GM13977 (cell line): ENCODE measurements at regions not wholly inside any gene's neighbourhood (a gene's known extent, or its start where the extent isn't known, plus 50 kb on each side); places are given as distances from the start of the nearest gene placed in this dataset.

Experiments
- DNase-seq: peaks from one replicate; pipeline ENCODE4 v3.0.0; 2012; ENCODE audit warnings: low spot score
- CTCF ChIP-seq: IDR thresholded peaks from 2 replicates; pipeline ENCODE4 v1.5.1; 2012; ENCODE audit warnings: mild to moderate bottlenecking, control low read depth; ENCODE audit not compliant: insufficient read depth; ENCODE audit errors: extremely low read depth, missing control alignments
- in situ Hi-C: fragments of 300-500 bp; cut with MboI; formaldehyde crosslinking; loops from one replicate; pipeline ENCODE4 v1.12.0; 2022; ENCODE audit warnings: low sequenced_read_pairs, low pct_unique_long_range_greater_than_20kb, mixed read lengths, inconsistent platforms; ENCODE audit not compliant: unreplicated experiment

DNA sequence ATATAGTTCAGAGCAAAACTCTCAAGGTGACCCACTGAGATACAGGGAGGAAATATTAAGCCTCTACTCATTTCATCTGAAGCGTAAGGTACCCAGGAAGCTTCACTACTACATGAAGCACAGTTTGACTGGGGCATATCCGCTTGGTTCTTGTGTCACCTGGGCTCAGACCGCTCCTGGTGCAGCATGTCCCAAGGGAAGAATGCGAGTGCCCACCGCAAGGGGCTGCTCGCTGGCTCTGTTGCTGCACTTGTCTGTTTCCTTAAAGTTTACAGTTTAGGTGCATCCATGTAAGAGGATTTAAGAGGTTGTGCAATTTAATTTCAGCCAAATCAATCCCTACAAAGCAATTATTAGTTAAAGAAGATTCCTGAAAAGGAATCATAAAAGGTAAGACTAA, 507.8 kb downstream of the FBXO15 start:
- DNase-seq = no peak
- in situ Hi-C loops = no loop called here
- TF ChIP-seq CTCF = no peak

GRCh38 chr18:73638709-73639108, 508.9 kb downstream of the FBXO15 start:
- no peak for DNase-seq
- no peak for TF ChIP-seq CTCF
- in situ Hi-C loops = no loop called here

DNA sequence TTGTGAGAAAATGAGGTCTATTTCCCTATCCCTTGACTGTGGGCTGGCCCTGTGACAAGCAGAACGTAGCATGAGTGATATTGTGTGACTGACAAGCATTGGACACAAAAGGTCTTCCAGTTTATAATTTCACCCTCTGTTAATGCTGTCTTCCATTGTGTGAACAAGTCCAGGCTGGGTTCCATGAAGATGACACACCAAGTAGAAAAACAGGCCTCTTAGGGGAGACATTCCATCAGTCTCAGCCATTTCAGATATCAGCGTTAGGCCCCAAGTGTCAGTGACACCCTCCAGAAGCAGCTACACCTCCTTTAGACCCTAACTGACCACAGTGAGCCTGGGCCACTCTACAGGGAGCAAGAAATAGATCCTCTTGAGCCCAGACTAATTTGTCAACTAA, 511.3 kb downstream of the FBXO15 start:
- DNase-seq = no peak
- no peak for TF ChIP-seq CTCF
- in situ Hi-C loops = no loop called here

- in situ Hi-C loops = no loop called here
Observed at GRCh38 chr18:73626859-73627258, 520.8 kb downstream of the FBXO15 start.

GRCh38 chr18:73626221-73626620, 521.4 kb downstream of the FBXO15 start:
- in situ Hi-C loops = no loop called here

More at GRCh38 chr18:73626859-73627258, 520.8 kb downstream of the FBXO15 start:
- no peak for TF ChIP-seq CTCF
- DNase-seq = no peak

DNA sequence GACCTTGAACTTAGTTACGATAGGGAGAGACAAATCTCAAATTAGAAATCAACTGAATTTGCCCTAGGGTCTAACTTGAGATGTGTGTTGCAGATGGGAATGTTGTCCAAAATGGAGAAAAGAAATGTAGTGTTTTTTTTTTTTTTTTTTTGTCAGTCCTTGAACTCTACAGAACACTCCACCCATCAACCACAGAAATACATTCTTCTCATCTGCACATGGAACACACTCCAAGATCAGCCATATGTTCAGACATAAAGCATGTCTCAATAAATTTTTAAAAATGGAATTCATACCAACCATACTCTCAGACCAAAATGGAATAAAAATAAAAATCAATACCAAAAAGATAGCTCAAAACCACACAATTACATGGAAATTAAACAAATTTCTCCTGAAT, 526.5 kb downstream of the FBXO15 start:
- no peak for TF ChIP-seq CTCF
- DNase-seq = no peak
- in situ Hi-C loops = no loop called here

More at GRCh38 chr18:73626221-73626620, 521.4 kb downstream of the FBXO15 start:
- no peak for TF ChIP-seq CTCF
- no peak for DNase-seq

- in situ Hi-C loops = no loop called here
- no peak for TF ChIP-seq CTCF
- no peak for DNase-seq
Observed at GRCh38 chr18:73617981-73618380, 529.7 kb downstream of the FBXO15 start.
